ENCODE measurements at regions not wholly inside any gene's neighbourhood (a gene's known extent, or its start where the extent isn't known, plus 50 kb on each side); places are given as distances from the start of the nearest gene placed in this dataset.

DNA sequence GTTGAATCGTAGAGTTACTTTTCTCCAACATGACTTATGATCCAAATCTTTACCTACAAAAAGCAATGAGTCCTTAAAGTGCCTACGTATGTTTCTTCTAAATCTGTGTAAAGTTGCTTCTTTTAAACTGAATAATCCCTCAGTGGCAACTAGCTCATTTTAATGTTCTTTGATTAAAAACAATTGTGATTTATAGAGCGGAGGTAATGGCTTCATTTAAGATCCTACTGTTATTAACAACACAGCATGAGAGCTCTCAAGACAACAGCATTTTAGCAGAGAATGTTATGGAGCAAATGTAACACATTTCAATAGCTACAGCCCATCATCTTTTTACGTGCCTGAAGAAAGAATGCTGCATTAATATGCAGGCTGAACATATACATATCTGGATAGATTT lies 55.3 kb upstream of the VGLL3 start:
- Mint-ChIP-seq H3K27me3 (ENCODE audit: insufficient read depth, low read depth, poor library complexity) (peaks cover 1% of the 10 kb centered on the region), H3K4me3 (no peak overlapping the region), H3K9me3 (no peaks in the 10 kb centered on the region), H3K36me3 (ENCODE audit: low read depth) (no peaks in the 10 kb centered on the region), H3K27ac (no peak overlapping the region), H3K4me1 (no peaks in the 10 kb centered on the region)
- no peaks in the 10 kb centered on the region for H3K9me2 ChIP-seq (ENCODE audit: insufficient read depth)
- H3K4me2 ChIP-seq: no peak overlapping the region
- TF ChIP-seq, protein P1, sequence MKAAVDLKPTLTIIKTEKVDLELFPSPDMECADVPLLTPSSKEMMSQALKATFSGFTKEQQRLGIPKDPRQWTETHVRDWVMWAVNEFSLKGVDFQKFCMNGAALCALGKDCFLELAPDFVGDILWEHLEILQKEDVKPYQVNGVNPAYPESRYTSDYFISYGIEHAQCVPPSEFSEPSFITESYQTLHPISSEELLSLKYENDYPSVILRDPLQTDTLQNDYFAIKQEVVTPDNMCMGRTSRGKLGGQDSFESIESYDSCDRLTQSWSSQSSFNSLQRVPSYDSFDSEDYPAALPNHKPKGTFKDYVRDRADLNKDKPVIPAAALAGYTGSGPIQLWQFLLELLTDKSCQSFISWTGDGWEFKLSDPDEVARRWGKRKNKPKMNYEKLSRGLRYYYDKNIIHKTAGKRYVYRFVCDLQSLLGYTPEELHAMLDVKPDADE (IDR thresholded peaks at IDR 0.05): no peak
- TF ChIP-seq STAT1 (IDR thresholded peaks at IDR 0.05; ENCODE audit: unreplicated experiment) (no peak), NANOG (IDR thresholded peaks at IDR 0.05; ENCODE audit: borderline replicate concordance) (no peak), CREB1 (CRISPR knock-in tag; IDR thresholded peaks at IDR 0.05; ENCODE audit: low read depth) (no peak), EZH2phosphoT487 (IDR thresholded peaks at IDR 0.05; ENCODE audit: unreplicated experiment) (no peak), ZNF331 (CRISPR knock-in tag; IDR thresholded peaks at IDR 0.05; ENCODE audit: low read depth) (no peak), POLR2AphosphoS5 (IDR thresholded peaks at IDR 0.05; ENCODE audit: low read depth) (no peak), JUNB (IDR thresholded peaks at IDR 0.05; ENCODE audit: unreplicated experiment) (no peak), EZH2 (IDR thresholded peaks at IDR 0.05; ENCODE audit: low read depth, unreplicated experiment) (no peak), ZNF114 (CRISPR knock-in tag; IDR thresholded peaks at IDR 0.05) (no peak)
- TF ChIP-seq, protein P2, sequence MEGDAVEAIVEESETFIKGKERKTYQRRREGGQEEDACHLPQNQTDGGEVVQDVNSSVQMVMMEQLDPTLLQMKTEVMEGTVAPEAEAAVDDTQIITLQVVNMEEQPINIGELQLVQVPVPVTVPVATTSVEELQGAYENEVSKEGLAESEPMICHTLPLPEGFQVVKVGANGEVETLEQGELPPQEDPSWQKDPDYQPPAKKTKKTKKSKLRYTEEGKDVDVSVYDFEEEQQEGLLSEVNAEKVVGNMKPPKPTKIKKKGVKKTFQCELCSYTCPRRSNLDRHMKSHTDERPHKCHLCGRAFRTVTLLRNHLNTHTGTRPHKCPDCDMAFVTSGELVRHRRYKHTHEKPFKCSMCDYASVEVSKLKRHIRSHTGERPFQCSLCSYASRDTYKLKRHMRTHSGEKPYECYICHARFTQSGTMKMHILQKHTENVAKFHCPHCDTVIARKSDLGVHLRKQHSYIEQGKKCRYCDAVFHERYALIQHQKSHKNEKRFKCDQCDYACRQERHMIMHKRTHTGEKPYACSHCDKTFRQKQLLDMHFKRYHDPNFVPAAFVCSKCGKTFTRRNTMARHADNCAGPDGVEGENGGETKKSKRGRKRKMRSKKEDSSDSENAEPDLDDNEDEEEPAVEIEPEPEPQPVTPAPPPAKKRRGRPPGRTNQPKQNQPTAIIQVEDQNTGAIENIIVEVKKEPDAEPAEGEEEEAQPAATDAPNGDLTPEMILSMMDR (conservative IDR thresholded peaks at IDR 0.05; ENCODE audit: low read depth in 2 of 2): no peak
- TF ChIP-seq, protein P3, sequence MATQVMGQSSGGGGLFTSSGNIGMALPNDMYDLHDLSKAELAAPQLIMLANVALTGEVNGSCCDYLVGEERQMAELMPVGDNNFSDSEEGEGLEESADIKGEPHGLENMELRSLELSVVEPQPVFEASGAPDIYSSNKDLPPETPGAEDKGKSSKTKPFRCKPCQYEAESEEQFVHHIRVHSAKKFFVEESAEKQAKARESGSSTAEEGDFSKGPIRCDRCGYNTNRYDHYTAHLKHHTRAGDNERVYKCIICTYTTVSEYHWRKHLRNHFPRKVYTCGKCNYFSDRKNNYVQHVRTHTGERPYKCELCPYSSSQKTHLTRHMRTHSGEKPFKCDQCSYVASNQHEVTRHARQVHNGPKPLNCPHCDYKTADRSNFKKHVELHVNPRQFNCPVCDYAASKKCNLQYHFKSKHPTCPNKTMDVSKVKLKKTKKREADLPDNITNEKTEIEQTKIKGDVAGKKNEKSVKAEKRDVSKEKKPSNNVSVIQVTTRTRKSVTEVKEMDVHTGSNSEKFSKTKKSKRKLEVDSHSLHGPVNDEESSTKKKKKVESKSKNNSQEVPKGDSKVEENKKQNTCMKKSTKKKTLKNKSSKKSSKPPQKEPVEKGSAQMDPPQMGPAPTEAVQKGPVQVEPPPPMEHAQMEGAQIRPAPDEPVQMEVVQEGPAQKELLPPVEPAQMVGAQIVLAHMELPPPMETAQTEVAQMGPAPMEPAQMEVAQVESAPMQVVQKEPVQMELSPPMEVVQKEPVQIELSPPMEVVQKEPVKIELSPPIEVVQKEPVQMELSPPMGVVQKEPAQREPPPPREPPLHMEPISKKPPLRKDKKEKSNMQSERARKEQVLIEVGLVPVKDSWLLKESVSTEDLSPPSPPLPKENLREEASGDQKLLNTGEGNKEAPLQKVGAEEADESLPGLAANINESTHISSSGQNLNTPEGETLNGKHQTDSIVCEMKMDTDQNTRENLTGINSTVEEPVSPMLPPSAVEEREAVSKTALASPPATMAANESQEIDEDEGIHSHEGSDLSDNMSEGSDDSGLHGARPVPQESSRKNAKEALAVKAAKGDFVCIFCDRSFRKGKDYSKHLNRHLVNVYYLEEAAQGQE (IDR thresholded peaks at IDR 0.05; ENCODE audit: unreplicated experiment): no peak
- TF ChIP-seq, protein P4, sequence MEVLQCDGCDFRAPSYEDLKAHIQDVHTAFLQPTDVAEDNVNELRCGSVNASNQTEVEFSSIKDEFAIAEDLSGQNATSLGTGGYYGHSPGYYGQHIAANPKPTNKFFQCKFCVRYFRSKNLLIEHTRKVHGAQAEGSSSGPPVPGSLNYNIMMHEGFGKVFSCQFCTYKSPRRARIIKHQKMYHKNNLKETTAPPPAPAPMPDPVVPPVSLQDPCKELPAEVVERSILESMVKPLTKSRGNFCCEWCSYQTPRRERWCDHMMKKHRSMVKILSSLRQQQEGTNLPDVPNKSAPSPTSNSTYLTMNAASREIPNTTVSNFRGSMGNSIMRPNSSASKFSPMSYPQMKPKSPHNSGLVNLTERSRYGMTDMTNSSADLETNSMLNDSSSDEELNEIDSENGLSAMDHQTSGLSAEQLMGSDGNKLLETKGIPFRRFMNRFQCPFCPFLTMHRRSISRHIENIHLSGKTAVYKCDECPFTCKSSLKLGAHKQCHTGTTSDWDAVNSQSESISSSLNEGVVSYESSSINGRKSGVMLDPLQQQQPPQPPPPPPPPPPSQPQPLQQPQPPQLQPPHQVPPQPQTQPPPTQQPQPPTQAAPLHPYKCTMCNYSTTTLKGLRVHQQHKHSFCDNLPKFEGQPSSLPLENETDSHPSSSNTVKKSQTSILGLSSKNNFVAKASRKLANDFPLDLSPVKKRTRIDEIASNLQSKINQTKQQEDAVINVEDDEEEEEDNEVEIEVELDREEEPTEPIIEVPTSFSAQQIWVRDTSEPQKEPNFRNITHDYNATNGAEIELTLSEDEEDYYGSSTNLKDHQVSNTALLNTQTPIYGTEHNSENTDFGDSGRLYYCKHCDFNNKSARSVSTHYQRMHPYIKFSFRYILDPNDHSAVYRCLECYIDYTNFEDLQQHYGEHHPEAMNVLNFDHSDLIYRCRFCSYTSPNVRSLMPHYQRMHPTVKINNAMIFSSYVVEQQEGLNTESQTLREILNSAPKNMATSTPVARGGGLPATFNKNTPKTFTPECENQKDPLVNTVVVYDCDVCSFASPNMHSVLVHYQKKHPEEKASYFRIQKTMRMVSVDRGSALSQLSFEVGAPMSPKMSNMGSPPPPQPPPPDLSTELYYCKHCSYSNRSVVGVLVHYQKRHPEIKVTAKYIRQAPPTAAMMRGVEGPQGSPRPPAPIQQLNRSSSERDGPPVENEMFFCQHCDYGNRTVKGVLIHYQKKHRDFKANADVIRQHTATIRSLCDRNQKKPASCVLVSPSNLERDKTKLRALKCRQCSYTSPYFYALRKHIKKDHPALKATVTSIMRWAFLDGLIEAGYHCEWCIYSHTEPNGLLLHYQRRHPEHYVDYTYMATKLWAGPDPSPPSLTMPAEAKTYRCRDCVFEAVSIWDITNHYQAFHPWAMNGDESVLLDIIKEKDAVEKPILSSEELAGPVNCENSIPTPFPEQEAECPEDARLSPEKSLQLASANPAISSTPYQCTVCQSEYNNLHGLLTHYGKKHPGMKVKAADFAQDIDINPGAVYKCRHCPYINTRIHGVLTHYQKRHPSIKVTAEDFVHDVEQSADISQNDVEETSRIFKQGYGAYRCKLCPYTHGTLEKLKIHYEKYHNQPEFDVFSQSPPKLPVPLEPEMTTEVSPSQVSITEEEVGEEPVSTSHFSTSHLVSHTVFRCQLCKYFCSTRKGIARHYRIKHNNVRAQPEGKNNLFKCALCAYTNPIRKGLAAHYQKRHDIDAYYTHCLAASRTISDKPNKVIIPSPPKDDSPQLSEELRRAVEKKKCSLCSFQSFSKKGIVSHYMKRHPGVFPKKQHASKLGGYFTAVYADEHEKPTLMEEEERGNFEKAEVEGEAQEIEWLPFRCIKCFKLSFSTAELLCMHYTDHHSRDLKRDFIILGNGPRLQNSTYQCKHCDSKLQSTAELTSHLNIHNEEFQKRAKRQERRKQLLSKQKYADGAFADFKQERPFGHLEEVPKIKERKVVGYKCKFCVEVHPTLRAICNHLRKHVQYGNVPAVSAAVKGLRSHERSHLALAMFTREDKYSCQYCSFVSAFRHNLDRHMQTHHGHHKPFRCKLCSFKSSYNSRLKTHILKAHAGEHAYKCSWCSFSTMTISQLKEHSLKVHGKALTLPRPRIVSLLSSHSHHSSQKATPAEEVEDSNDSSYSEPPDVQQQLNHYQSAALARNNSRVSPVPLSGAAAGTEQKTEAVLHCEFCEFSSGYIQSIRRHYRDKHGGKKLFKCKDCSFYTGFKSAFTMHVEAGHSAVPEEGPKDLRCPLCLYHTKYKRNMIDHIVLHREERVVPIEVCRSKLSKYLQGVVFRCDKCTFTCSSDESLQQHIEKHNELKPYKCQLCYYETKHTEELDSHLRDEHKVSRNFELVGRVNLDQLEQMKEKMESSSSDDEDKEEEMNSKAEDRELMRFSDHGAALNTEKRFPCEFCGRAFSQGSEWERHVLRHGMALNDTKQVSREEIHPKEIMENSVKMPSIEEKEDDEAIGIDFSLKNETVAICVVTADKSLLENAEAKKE (CRISPR knock-in tag; IDR thresholded peaks at IDR 0.05): no peak
- ATAC-seq (no peak), DNase-seq (ENCODE audit: low spot score) (no peak)
- no peaks in the 10 kb centered on the region for H3K27me3 ChIP-seq (ENCODE audit: insufficient read depth)
- no peaks in the 10 kb centered on the region for H3K79me2 ChIP-seq (replicated peaks; ENCODE audit: insufficient read depth)
- no peaks in the 10 kb centered on the region for H3K4me1 ChIP-seq (ENCODE audit: insufficient read depth)
- no peak overlapping the region for H3K27ac ChIP-seq (ENCODE audit: low read depth)
- H3F3A ChIP-seq (replicated peaks; ENCODE audit: low read depth): no peaks in the 10 kb centered on the region
- no peaks in the 10 kb centered on the region for H4K20me1 ChIP-seq (replicated peaks; ENCODE audit: insufficient read depth)
- no peaks in the 10 kb centered on the region for H3K36me3 ChIP-seq (ENCODE audit: insufficient read depth)
- H3K4me3 ChIP-seq: no peak overlapping the region
- no peak overlapping the region for H2AFZ ChIP-seq
